Trophoblast cell (in vitro differentiated cells and primary cell): ENCODE measurements at regions not wholly inside any gene's neighbourhood (a gene's known extent, or its start where the extent isn't known, plus 50 kb on each side); places are given as distances from the start of the nearest gene placed in this dataset.

Experiments used
- DNase-seq, 2 donors: peaks; one replicate each; pipeline ENCODE4 v3.0.0-alpha.2; 2016
- H2AFZ ChIP-seq: 2 replicates; pipeline ENCODE4 v1.6.1; 2013; ENCODE audit warnings: low read length, moderate library complexity, mild to moderate bottlenecking; ENCODE audit not compliant: insufficient read depth, poor library complexity
- H2AK5ac ChIP-seq: 2 replicates; pipeline ENCODE4 v1.6.1; 2013; ENCODE audit warnings: mild to moderate bottlenecking, low read length
- H2BK120ac ChIP-seq: 2 replicates; pipeline ENCODE4 v1.6.1; 2013; ENCODE audit warnings: low read length, mild to moderate bottlenecking, moderate library complexity; ENCODE audit not compliant: insufficient read depth, poor library complexity
- H2BK12ac ChIP-seq: 2 replicates; pipeline ENCODE4 v1.6.1; 2013; ENCODE audit warnings: mild to moderate bottlenecking, low read length, moderate library complexity
- H2BK5ac ChIP-seq: 2 replicates; pipeline ENCODE4 v1.6.1; 2013; ENCODE audit warnings: low read length, low read depth, moderate library complexity, mild to moderate bottlenecking; ENCODE audit not compliant: poor library complexity
- H3K14ac ChIP-seq: 2 replicates; pipeline ENCODE4 v1.6.1; 2013; ENCODE audit warnings: mild to moderate bottlenecking, low read length
- H3K18ac ChIP-seq: 2 replicates; pipeline ENCODE4 v1.6.1; 2013; ENCODE audit warnings: mild to moderate bottlenecking, low read length
- H3K23ac ChIP-seq: 2 replicates; pipeline ENCODE4 v1.6.1; 2013; ENCODE audit warnings: low read length
- H3K27ac ChIP-seq: 2 replicates; pipeline ENCODE4 v1.5.1; 2013; ENCODE audit warnings: low read depth, mild to moderate bottlenecking, inconsistent platforms, low read length, moderate library complexity
- H3K27me3 ChIP-seq: 2 replicates; pipeline ENCODE4 v1.6.1; 2013; ENCODE audit warnings: inconsistent platforms, mild to moderate bottlenecking, low read length, moderate library complexity; ENCODE audit not compliant: insufficient read depth
- H3K36me3 ChIP-seq, 2 experiments: 1 replicate in 1 of 2; 2 replicates in 1 of 2; pipeline ENCODE4 v1.6.1; 2013; ENCODE audit warnings: low read length in 2 of 2, mild to moderate bottlenecking in 2 of 2, moderate library complexity in 1 of 2; ENCODE audit not compliant: insufficient read depth in 2 of 2, control insufficient read depth in 1 of 2
- H3K4ac ChIP-seq: 2 replicates; pipeline ENCODE4 v1.6.1; 2013; ENCODE audit warnings: low read depth, mild to moderate bottlenecking, low read length, moderate library complexity
- H3K4me1 ChIP-seq, 2 experiments: 1 replicate in 1 of 2; 2 replicates in 1 of 2; pipeline ENCODE4 v1.6.1; 2013; ENCODE audit warnings: low read length in 2 of 2, mild to moderate bottlenecking in 2 of 2, moderate library complexity in 1 of 2; ENCODE audit not compliant: insufficient read depth in 2 of 2, control insufficient read depth in 1 of 2
- H3K4me2 ChIP-seq: 2 replicates; pipeline ENCODE4 v1.6.1; 2013; ENCODE audit warnings: inconsistent platforms, mild to moderate bottlenecking, low read length, moderate library complexity
- H3K4me3 ChIP-seq: 2 replicates; pipeline ENCODE4 v1.5.1; 2013; ENCODE audit warnings: mild to moderate bottlenecking, low read depth, low read length, inconsistent platforms
- H3K79me1 ChIP-seq: one replicate; pipeline ENCODE4 v1.6.1; 2013; ENCODE audit warnings: low read length
- H3K79me2 ChIP-seq: 2 replicates; pipeline ENCODE4 v1.6.1; 2013; ENCODE audit warnings: low read length, mild to moderate bottlenecking; ENCODE audit not compliant: control insufficient read depth, insufficient read depth, poor library complexity
- H3K9ac ChIP-seq: 2 replicates; pipeline ENCODE4 v1.6.1; 2013; ENCODE audit warnings: mild to moderate bottlenecking, low read length
- H3K9me3 ChIP-seq: 2 replicates; pipeline ENCODE4 v1.6.1; 2013; ENCODE audit warnings: low read depth, mild to moderate bottlenecking, control low read depth, inconsistent platforms, low read length; ENCODE audit not compliant: insufficient read depth
- H4K12ac ChIP-seq: 2 replicates; pipeline ENCODE4 v1.6.1; 2013; ENCODE audit warnings: low read depth, mild to moderate bottlenecking, low read length, moderate library complexity
- H4K8ac ChIP-seq: 2 replicates; pipeline ENCODE4 v1.6.1; 2013; ENCODE audit warnings: low read depth, mild to moderate bottlenecking, low read length, moderate library complexity
- H4K91ac ChIP-seq: one replicate; pipeline ENCODE4 v1.6.1; 2013; ENCODE audit warnings: low read depth, mild to moderate bottlenecking, low read length, moderate library complexity
- WGBS: extraction: QIAGEN DNeasy Blood & Tissue Kit; methylation state at CpG from one replicate; pipeline ENCODE4 v1.1.7; 2013; ENCODE audit warnings: missing lambda C conversion rate; ENCODE audit not compliant: insufficient read length, insufficient coverage; ENCODE audit errors: extremely low coverage; 5-methylcytosine and 5-hydroxymethylcytosine counted together

GRCh38 chr11:88390254-88390653, 52.7 kb upstream of the CTSC start:
- H3K79me1 ChIP-seq, result no peaks in the 10 kb centered on the region
- no CpG with 5 or more reads among the region's 1 CpG for WGBS
- no peaks in the 10 kb centered on the region for H3K36me3 ChIP-seq
- no peak overlapping the region for H2BK12ac ChIP-seq
- no peak overlapping the region for H2BK5ac ChIP-seq
- no peak overlapping the region for H3K18ac ChIP-seq
- H3K4me1 ChIP-seq, result no peaks in the 10 kb centered on the region
- no peak overlapping the region for H3K4me3 ChIP-seq
- H3K27ac ChIP-seq, result no peak overlapping the region
- no peaks in the 10 kb centered on the region for H3K27me3 ChIP-seq
- no peak overlapping the region for H4K91ac ChIP-seq
- H3K9me3 ChIP-seq, result no peaks in the 10 kb centered on the region
- H4K8ac ChIP-seq, result no peak overlapping the region
- H3K23ac ChIP-seq, result no peak overlapping the region
- H3K9ac ChIP-seq, result no peak overlapping the region
- no peak overlapping the region for H4K12ac ChIP-seq
- H3K79me2 ChIP-seq, result no peaks in the 10 kb centered on the region
- H2AFZ ChIP-seq, result no peak overlapping the region
- H3K4me2 ChIP-seq, result no peak overlapping the region
- H3K14ac ChIP-seq, result no peak overlapping the region
- no peak overlapping the region for H2BK120ac ChIP-seq
- no peak for DNase-seq
- no peak overlapping the region for H2AK5ac ChIP-seq
- no peak overlapping the region for H3K4ac ChIP-seq

DNA sequence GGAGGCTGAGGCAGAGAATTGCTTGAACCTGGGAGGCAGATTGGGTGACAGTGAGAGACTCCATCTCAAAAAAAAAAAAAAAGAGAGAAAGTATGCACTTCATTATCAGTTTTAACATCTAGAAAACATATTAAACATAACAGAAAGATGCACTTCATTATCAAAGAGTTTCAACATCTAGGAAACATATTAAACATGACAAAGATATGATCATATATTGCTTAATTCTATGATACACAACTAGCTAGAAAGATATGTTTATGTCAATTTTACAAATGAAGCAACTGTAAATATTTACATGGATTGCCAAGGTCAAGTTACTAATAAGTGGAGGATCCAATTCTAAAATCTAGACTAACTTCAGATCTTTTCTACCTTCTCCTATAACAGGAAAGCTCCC, 50.4 kb upstream of the CTSC start:
- no peak overlapping the region for H3K14ac ChIP-seq
- no peak overlapping the region for H3K27ac ChIP-seq
- no peak overlapping the region for H3K9ac ChIP-seq
- H3K4me3 ChIP-seq, result no peak overlapping the region
- no peak overlapping the region for H4K8ac ChIP-seq
- no peaks in the 10 kb centered on the region for H3K27me3 ChIP-seq
- no peak overlapping the region for H3K4me2 ChIP-seq
- no peak overlapping the region for H2AFZ ChIP-seq
- H3K79me1 ChIP-seq, result no peaks in the 10 kb centered on the region
- H4K91ac ChIP-seq, result no peak overlapping the region
- no peak overlapping the region for H3K18ac ChIP-seq
- no peaks in the 10 kb centered on the region for H3K79me2 ChIP-seq
- no peak overlapping the region for H2BK120ac ChIP-seq
- H3K23ac ChIP-seq, result no peak overlapping the region
- no peak overlapping the region for H2BK12ac ChIP-seq
- no peaks in the 10 kb centered on the region for H3K9me3 ChIP-seq
- DNase-seq, result no peak
- peaks cover 0 to 5% of the 10 kb centered on the region in 2 experiments for H3K4me1 ChIP-seq
- H2BK5ac ChIP-seq, result no peak overlapping the region
- H2AK5ac ChIP-seq, result no peak overlapping the region
- H4K12ac ChIP-seq, result no peak overlapping the region
- H3K4ac ChIP-seq, result no peak overlapping the region
- no peaks in the 10 kb centered on the region for H3K36me3 ChIP-seq
